Ovary (tissue), 7 donors: ENCODE measurements at regions not wholly inside any gene's neighbourhood (a gene's known extent, or its start where the extent isn't known, plus 50 kb on each side); places are given as distances from the start of the nearest gene placed in this dataset.

ENCODE experiments used
- DNase-seq, 5 donors: peaks; one replicate each; pipeline ENCODE4 v3.0.0-alpha.2; 2019 to 2020
- H3K27ac ChIP-seq, 2 donors: fragments of 200-600 bp; one replicate each; pipeline versions ENCODE4 v1.5.1 to v1.8.0; 2019 to 2022
- H3K27me3 ChIP-seq: fragments of 200-600 bp; one replicate; pipeline ENCODE4 v1.8.0; 2022
- H3K36me3 ChIP-seq: fragments of 200-600 bp; sonication (generic); one replicate; pipeline ENCODE4 v1.5.1; 2019
- H3K4me1 ChIP-seq: one replicate; pipeline ENCODE4 v1.8.1; 2013; ENCODE audit warnings: mild to moderate bottlenecking, moderate library complexity; ENCODE audit not compliant: insufficient read depth
- H3K4me3 ChIP-seq: fragments of 200-600 bp; sonication (generic); one replicate; pipeline ENCODE4 v1.5.1; 2017
- H3K9me3 ChIP-seq, 2 donors: fragments of 200-600 bp in 1 of 2; sonication (generic) in 1 of 2; one replicate each; pipeline versions ENCODE4 v1.5.1 to v1.8.1; 2013 to 2019; ENCODE audit warnings: mild to moderate bottlenecking in 1 of 2, moderate library complexity in 1 of 2
- CTCF ChIP-seq, 3 donors: fragments of 450-650 bp in 2 of 3; fragments of 200-600 bp in 1 of 3; IDR thresholded peaks; one replicate each; pipeline versions ENCODE4 v1.5.1 to v1.8.0; 2016 to 2022; ENCODE audit warnings: antibody characterized with exemption in 3 of 3, mild to moderate bottlenecking in 1 of 3
- EP300 ChIP-seq: sonication (generic); formaldehyde crosslinking; IDR thresholded peaks from one replicate; pipeline ENCODE4 v1.6.1; 2017; ENCODE audit warnings: antibody characterized with exemption
- POLR2A ChIP-seq: fragments of 450-650 bp; IDR thresholded peaks from one replicate; pipeline ENCODE4 v1.6.1; 2017; ENCODE audit warnings: antibody characterized with exemption, mild to moderate bottlenecking, moderate library complexity
- WGBS, 3 donors: extraction: QIAGEN DNeasy Blood & Tissue Kit in 1 of 3; methylation state at CpG; one replicate each; pipeline versions ENCODE4 v1.1.5 to v1.1.7; 2013 to 2017; 5-methylcytosine and 5-hydroxymethylcytosine counted together
- intact Hi-C, 4 donors: fragments of 100-400 bp; cut with DNase I; formaldehyde crosslinking; loops; one replicate each; pipeline versions ENCODE4 v1.11.0 to v1.15.1; 2022 to 2023
- donor health status: DM: no; HTN: no; CAD: no; lungs with moderate emphysema.
- donor health status: DM: no; HTN: no; CAD: no.
- donor health status: Bipolar disorder and iron deficiency.
- donor health status: DM: no; HTN: no; CAD: no.
- donor health status: DM: yes; HTN: yes; CAD: no.

- H3K36me3 ChIP-seq = no peaks in the 10 kb centered on the region
- intact Hi-C loops = no loop called here
Measured at GRCh38 chr1:36722871-36723270, 240.2 kb upstream of the CSF3R start.

GRCh38 chr1:36721261-36721660 is 238.5 kb upstream of the CSF3R start:
- WGBS, 3 donors = 52 to 67% (median 56%) methylated on average over 6 of the region's 6 CpGs
- Histone ChIP-seq H3K27me3 (no peaks in the 10 kb centered on the region), H3K36me3 (no peaks in the 10 kb centered on the region), H3K4me1 (no peaks in the 10 kb centered on the region), H3K27ac (no peak overlapping the region), H3K4me3 (no peak overlapping the region), H3K9me3 (no peaks in the 10 kb centered on the region)
- intact Hi-C loops = no loop called here
- TF ChIP-seq CTCF (IDR thresholded peaks at IDR 0.05) (no peak), EP300 (no peak), POLR2A (no peak)
- no peak for DNase-seq

More at GRCh38 chr1:36722871-36723270, 240.2 kb upstream of the CSF3R start:
- Histone ChIP-seq H3K4me3 (no peak overlapping the region), H3K27me3 (no peaks in the 10 kb centered on the region), H3K27ac (no peak overlapping the region), H3K4me1 (no peaks in the 10 kb centered on the region), H3K9me3 (no peaks in the 10 kb centered on the region)
- no peak for DNase-seq
- WGBS, 3 donors = 44 to 63% (median 56%) methylated on average over 5 of the region's 5 CpGs
- TF ChIP-seq CTCF (IDR thresholded peaks at IDR 0.05) (no peak), POLR2A (no peak), EP300 (no peak)

GRCh38 chr1:36717431-36717830 is 234.7 kb upstream of the CSF3R start:
- no peaks in the 10 kb centered on the region for H3K9me3 ChIP-seq
- no peak for DNase-seq
- WGBS, 3 donors = 82 to 86% (median 83%) methylated on average over 2 of the region's 2 CpGs
- no peaks in the 10 kb centered on the region for H3K27me3 ChIP-seq
- no peaks in the 10 kb centered on the region for H3K4me1 ChIP-seq
- no peaks in the 10 kb centered on the region for H3K36me3 ChIP-seq
- TF ChIP-seq EP300 = no peak
- no peak for TF ChIP-seq POLR2A
- TF ChIP-seq CTCF (IDR thresholded peaks at IDR 0.05) = no peak
- intact Hi-C loops = no loop called here
- no peak overlapping the region for H3K27ac ChIP-seq
- no peak overlapping the region for H3K4me3 ChIP-seq

GRCh38 chr1:36715797-36716196 is 233.1 kb upstream of the CSF3R start:
- no peaks in the 10 kb centered on the region for H3K36me3 ChIP-seq
- H3K4me3 ChIP-seq = no peak overlapping the region
- H3K9me3 ChIP-seq = no peaks in the 10 kb centered on the region
- intact Hi-C loops = no loop called here
- no peak for TF ChIP-seq EP300
- TF ChIP-seq POLR2A = no peak
- no peak for TF ChIP-seq CTCF (IDR thresholded peaks at IDR 0.05)
- no peak for DNase-seq
- no peak overlapping the region for H3K27ac ChIP-seq
- WGBS, 3 donors = 66 to 80% (median 80%) methylated on average over 2 of the region's 2 CpGs
- no peaks in the 10 kb centered on the region for H3K27me3 ChIP-seq
- no peaks in the 10 kb centered on the region for H3K4me1 ChIP-seq

GRCh38 chr1:36714301-36714700 is 231.6 kb upstream of the CSF3R start:
- no peak for DNase-seq
- intact Hi-C loops = no loop called here
- Histone ChIP-seq H3K4me1 (no peaks in the 10 kb centered on the region), H3K36me3 (no peaks in the 10 kb centered on the region), H3K4me3 (no peak overlapping the region), H3K27ac (no peak overlapping the region), H3K27me3 (no peaks in the 10 kb centered on the region), H3K9me3 (no peaks in the 10 kb centered on the region)
- TF ChIP-seq POLR2A = no peak
- TF ChIP-seq EP300 = no peak
- no peak for TF ChIP-seq CTCF (IDR thresholded peaks at IDR 0.05)
- WGBS, 3 donors = 40 to 43% (median 41%) methylated on average over 2 of the region's 2 CpGs
